Endothelial cell of umbilical vein (primary cell): ENCODE measurements at regions not wholly inside any gene's neighbourhood (a gene's known extent, or its start where the extent isn't known, plus 50 kb on each side); places are given as distances from the start of the nearest gene placed in this dataset.

Experiments
- BruUV-seq: library from RNA; stranded (reverse); fragments of 400-500 nt; replicated peaks from 2 replicates; lab custom pipeline; 2021; lab: Mats Ljungman, UMichigan
- CTCF ChIA-PET: fragments of 300-600, 350-600 bp; sonication (Branson Sonifier 250); formaldehyde crosslinking; loops from one replicate; lab custom pipeline; 2021; ENCODE audit warnings: antibody characterized with exemption, inconsistent platforms; lab: Charles Lee
- POLR2A ChIA-PET: fragments of 300-600, 350-600 bp; sonication (Branson Sonifier 250); formaldehyde crosslinking; loops from one replicate; lab custom pipeline; 2021; ENCODE audit warnings: antibody characterized with exemption, inconsistent platforms; lab: Charles Lee
- DNase-seq: peaks from one replicate; pipeline ENCODE4 v3.0.0-alpha.2; 2011; ENCODE audit warnings: low read depth, low spot score
- FAIRE-seq: peaks from 2 replicates; lab custom pipeline; 2011; peaks lifted over from hg19 to GRCh38; lab: Jason Lieb, UNC
- H2AFZ ChIP-seq: 2 replicates; pipeline ENCODE4 v1.6.0; 2012; ENCODE audit warnings: low read depth, low read length, control low read depth, inconsistent platforms
- H3K27ac ChIP-seq: 2 replicates; pipeline ENCODE4 v1.5.1; 2011; ENCODE audit warnings: low read depth, mild to moderate bottlenecking, control low read depth, low read length, moderate library complexity; ENCODE audit not compliant: insufficient read depth
- H3K27me3 ChIP-seq, 2 experiments: 2 replicates each; pipeline versions ENCODE4 v1.6.0 to v1.6.1; 2011; ENCODE audit warnings: low read length in 2 of 2, mixed read lengths in 1 of 2; ENCODE audit not compliant: control insufficient read depth in 2 of 2, insufficient read depth in 2 of 2
- H3K36me3 ChIP-seq, 2 experiments: 2 replicates in 1 of 2; 3 replicates in 1 of 2; pipeline ENCODE4 v1.5.1; 2011; ENCODE audit warnings: low read length in 2 of 2, mild to moderate bottlenecking in 1 of 2, moderate library complexity in 1 of 2; ENCODE audit not compliant: control insufficient read depth in 2 of 2, insufficient read depth in 2 of 2; ENCODE audit errors: extremely low read depth in 1 of 2
- H3K4me1 ChIP-seq: 3 replicates; pipeline ENCODE4 v1.5.1; 2011; ENCODE audit warnings: mild to moderate bottlenecking, low read length; ENCODE audit not compliant: control insufficient read depth, insufficient read depth; ENCODE audit errors: extremely low read depth
- H3K4me2 ChIP-seq: 2 replicates; pipeline ENCODE4 v1.6.1; 2011; ENCODE audit warnings: low read length, control low read depth, mixed read lengths; ENCODE audit not compliant: insufficient read depth
- H3K4me3 ChIP-seq, 3 experiments: fragments of 200-600 bp in 1 of 3; sonication (generic), shearing (Covaris generic) in 1 of 3; replicated peaks in 1 of 3; 2 replicates each; pipeline ENCODE4 v1.5.1; 2011 to 2016; ENCODE audit warnings: control low read depth in 3 of 3, low read length in 3 of 3, mild to moderate bottlenecking in 2 of 3, inconsistent platforms in 1 of 3, low read depth in 1 of 3, moderate library complexity in 1 of 3; ENCODE audit not compliant: insufficient read depth in 1 of 3
- H3K79me2 ChIP-seq: 2 replicates; pipeline ENCODE4 v1.6.0; 2012; ENCODE audit warnings: low read length, inconsistent platforms; ENCODE audit not compliant: control insufficient read depth, insufficient read depth
- H3K9ac ChIP-seq: replicated peaks from 2 replicates; pipeline ENCODE3; 2011; ENCODE audit warnings: low read length, control low read depth; ENCODE audit not compliant: insufficient read depth; ENCODE audit errors: extremely low read depth
- H3K9me1 ChIP-seq: replicated peaks from 3 replicates; pipeline ENCODE4 v1.6.0; 2011; ENCODE audit warnings: mild to moderate bottlenecking, low read length; ENCODE audit not compliant: control insufficient read depth, insufficient read depth; ENCODE audit errors: extremely low read depth
- H3K9me3 ChIP-seq: replicated peaks from 2 replicates; pipeline ENCODE4 v1.5.1; 2012; ENCODE audit warnings: low read length, inconsistent platforms; ENCODE audit not compliant: control insufficient read depth, insufficient read depth
- H4K20me1 ChIP-seq: replicated peaks from 2 replicates; pipeline ENCODE3; 2011; ENCODE audit warnings: mild to moderate bottlenecking, low read length; ENCODE audit not compliant: control insufficient read depth, insufficient read depth; ENCODE audit errors: extremely low read depth
- CTCF ChIP-seq, 2 donors: IDR thresholded peaks; 1 replicate in 1 of 2; 2 replicates in 1 of 2; pipeline ENCODE4 v1.5.1; 2011; ENCODE audit warnings: low read length in 2 of 2, mild to moderate bottlenecking in 2 of 2, moderate library complexity in 2 of 2, control low read depth in 1 of 2, inconsistent platforms in 1 of 2, low read depth in 1 of 2; ENCODE audit not compliant: insufficient read depth in 1 of 2; ENCODE audit errors: extremely low read depth in 1 of 2
- EZH2 ChIP-seq: IDR thresholded peaks from 2 replicates; pipeline ENCODE4 v1.6.1; 2012; ENCODE audit warnings: borderline replicate concordance, low read depth, mild to moderate bottlenecking, moderate library complexity, low read length, inconsistent platforms; ENCODE audit not compliant: severe bottlenecking
- FOS ChIP-seq: IDR thresholded peaks from 2 replicates; pipeline ENCODE4 v1.6.1; 2011; ENCODE audit warnings: mild to moderate bottlenecking, low read length, moderate library complexity, borderline replicate concordance; ENCODE audit not compliant: insufficient read depth
- GATA2 ChIP-seq: IDR thresholded peaks from 2 replicates; pipeline ENCODE4 v1.7.0; 2011; ENCODE audit warnings: low read depth, mild to moderate bottlenecking, moderate library complexity, mixed read lengths, low read length; ENCODE audit not compliant: insufficient read length, insufficient read depth
- JUN ChIP-seq: IDR thresholded peaks from 2 replicates; pipeline ENCODE4 v1.6.1; 2011; ENCODE audit warnings: borderline replicate concordance, low read depth; ENCODE audit not compliant: insufficient read length, insufficient read depth
- MYC ChIP-seq: IDR thresholded peaks from one replicate; pipeline ENCODE4 v1.6.1; 2011; ENCODE audit warnings: mild to moderate bottlenecking, low read depth, low read length
- POLR2A ChIP-seq: IDR thresholded peaks from 2 replicates; pipeline ENCODE4 v1.6.1; 2012; ENCODE audit warnings: low read depth, mild to moderate bottlenecking, control low read depth, low read length
- POLR2AphosphoS5 ChIP-seq: IDR thresholded peaks from 2 replicates; pipeline ENCODE4 v1.6.1; 2012; ENCODE audit warnings: low read depth, mild to moderate bottlenecking, control low read depth, low read length, moderate library complexity; ENCODE audit not compliant: insufficient read depth
- dilution Hi-C: fragments of 300-500 bp; cut with MboI; formaldehyde crosslinking; loops from one replicate; pipeline ENCODE4 v1.15.0; 2019; ENCODE audit warnings: low sequenced_read_pairs; ENCODE audit not compliant: extremely low pct_ligation_motif_present
- intact Hi-C: fragments of 100-400 bp; cut with micrococcal nuclease; formaldehyde crosslinking; loops from one replicate; pipeline ENCODE4 v1.10.0; 2022
- TF ChIP-seq, protein P1 (sequence below): IDR thresholded peaks from 2 replicates; pipeline ENCODE4 v1.6.1; 2011; ENCODE audit not compliant: insufficient read depth, insufficient read length

GRCh38 chr13:80033286-80033685 lies 307.6 kb downstream of the SPRY2 start:
- Histone ChIP-seq H3K36me3 (no peaks in the 10 kb centered on the region), H3K27me3 (no peaks in the 10 kb centered on the region), H3K4me1 (peaks cover 14% of the 10 kb centered on the region), H3K27ac (no peak overlapping the region), H3K4me3 (no peak overlapping the region), H3K9me3 (no peaks in the 10 kb centered on the region), H3K79me2 (no peaks in the 10 kb centered on the region), H3K4me2 (no peak overlapping the region), H3K9ac (no peak overlapping the region), H2AFZ (no peak overlapping the region), H3K9me1 (no peaks in the 10 kb centered on the region), H4K20me1 (no peaks in the 10 kb centered on the region)
- intact Hi-C loops (no loop called here), dilution Hi-C loops (loop anchor here (25.0 kb wide), 1 partner anchor 304 kb away; the partner anchor contains the start of gene SPRY2)
- ChIA-PET POLR2A (no interaction called here), CTCF (no interaction called here)
- no peak for FAIRE-seq
- no peak for DNase-seq
- TF ChIP-seq POLR2A (no peak), CTCF (IDR thresholded peaks at IDR 0.05; ENCODE audit: extremely low read depth in 1 of 2, insufficient read depth in 1 of 2, low read depth in 1 of 2, low read length in 2 of 2) (no peak), FOS (no peak), MYC (no peak), GATA2 (no peak), EZH2 (no peak), JUN (no peak), POLR2AphosphoS5 (no peak)
- TF ChIP-seq, protein P1, sequence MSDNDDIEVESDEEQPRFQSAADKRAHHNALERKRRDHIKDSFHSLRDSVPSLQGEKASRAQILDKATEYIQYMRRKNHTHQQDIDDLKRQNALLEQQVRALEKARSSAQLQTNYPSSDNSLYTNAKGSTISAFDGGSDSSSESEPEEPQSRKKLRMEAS: no peak
- BruUV-seq: no TSS peak
